ENCODE measurements at regions not wholly inside any gene's neighbourhood (a gene's known extent, or its start where the extent isn't known, plus 50 kb on each side); places are given as distances from the start of the nearest gene placed in this dataset.

DNA sequence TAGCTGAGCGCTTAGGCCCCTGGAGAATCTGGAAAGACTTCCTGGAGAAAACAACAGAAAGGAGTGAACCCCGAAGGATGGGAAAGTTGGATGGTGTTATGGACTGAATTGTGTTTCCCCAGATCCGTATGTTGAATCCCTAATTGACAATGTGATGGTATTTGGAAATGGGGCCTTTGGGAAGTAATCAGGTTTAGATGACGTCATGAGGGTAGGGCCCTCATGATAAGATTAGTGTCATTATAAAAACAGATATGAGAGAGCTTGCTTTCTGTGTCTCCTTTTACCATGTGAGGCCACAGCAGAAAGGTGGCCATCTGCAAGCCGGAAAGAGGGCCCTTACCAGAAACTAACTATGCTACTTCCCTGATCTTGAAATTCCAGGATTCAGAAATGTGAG, 159.5 kb downstream of the QDPR start:
- TF ChIP-seq, protein P1, sequence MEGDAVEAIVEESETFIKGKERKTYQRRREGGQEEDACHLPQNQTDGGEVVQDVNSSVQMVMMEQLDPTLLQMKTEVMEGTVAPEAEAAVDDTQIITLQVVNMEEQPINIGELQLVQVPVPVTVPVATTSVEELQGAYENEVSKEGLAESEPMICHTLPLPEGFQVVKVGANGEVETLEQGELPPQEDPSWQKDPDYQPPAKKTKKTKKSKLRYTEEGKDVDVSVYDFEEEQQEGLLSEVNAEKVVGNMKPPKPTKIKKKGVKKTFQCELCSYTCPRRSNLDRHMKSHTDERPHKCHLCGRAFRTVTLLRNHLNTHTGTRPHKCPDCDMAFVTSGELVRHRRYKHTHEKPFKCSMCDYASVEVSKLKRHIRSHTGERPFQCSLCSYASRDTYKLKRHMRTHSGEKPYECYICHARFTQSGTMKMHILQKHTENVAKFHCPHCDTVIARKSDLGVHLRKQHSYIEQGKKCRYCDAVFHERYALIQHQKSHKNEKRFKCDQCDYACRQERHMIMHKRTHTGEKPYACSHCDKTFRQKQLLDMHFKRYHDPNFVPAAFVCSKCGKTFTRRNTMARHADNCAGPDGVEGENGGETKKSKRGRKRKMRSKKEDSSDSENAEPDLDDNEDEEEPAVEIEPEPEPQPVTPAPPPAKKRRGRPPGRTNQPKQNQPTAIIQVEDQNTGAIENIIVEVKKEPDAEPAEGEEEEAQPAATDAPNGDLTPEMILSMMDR (IDR thresholded peaks at IDR 0.05; ENCODE audit: low read depth, low read length, missing control alignments) = no peak

DNA sequence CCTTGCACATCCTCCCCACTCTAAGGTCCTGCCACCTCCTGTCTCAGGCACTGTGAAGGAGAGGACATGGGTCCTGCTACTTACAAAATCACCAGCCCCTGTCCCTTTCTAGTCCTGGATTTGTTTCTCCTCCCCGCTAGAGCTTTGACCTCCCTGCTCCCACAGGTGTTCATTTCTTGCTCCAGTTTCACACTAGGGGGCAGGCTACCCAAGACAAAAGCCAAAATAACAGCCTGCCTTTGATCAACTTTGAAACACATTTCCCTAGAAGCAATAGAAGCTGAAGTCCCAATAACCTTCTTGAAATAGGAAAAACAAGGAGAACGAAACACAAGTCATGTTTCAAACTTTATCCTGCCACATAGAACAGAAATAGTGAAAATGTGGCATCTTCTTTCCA, 164.4 kb downstream of the QDPR start:
- H3K4me3 ChIP-seq (replicated peaks; ENCODE audit: low read depth, low read length) = no peak overlapping the region
- no peak for DNase-seq (ENCODE audit: extremely low read depth, low read depth)
- TF ChIP-seq, protein P1 (IDR thresholded peaks at IDR 0.05; ENCODE audit: low read depth, low read length, missing control alignments) = peak; percentile 65

More for the DNA sequence above, 159.5 kb downstream of the QDPR start:
- H3K4me3 ChIP-seq (replicated peaks; ENCODE audit: low read depth, low read length) = no peak overlapping the region
- DNase-seq (ENCODE audit: extremely low read depth, low read depth) = no peak

DNA sequence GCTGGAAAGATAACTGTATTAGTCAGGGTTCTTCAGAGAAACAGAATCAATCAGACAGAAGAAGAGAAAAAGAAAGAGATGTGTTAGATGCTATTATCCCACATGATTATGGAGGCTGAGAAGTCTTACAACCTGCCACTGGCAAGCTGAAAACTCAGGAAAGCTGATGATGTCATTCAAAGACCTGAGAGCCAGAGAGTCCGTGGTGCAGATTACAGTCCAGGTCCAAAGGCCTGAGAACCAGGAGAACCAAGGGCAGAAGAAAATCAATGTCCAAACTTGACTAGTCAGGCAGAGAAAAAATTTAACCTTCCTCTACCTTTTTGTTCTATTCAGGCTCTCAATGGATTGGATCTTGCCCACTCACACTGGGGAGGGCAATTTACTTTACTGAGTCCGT, 172.5 kb downstream of the QDPR start:
- DNase-seq (ENCODE audit: extremely low read depth, low read depth) = no peak
- TF ChIP-seq, protein P1 (IDR thresholded peaks at IDR 0.05; ENCODE audit: low read depth, low read length, missing control alignments) = no peak
- no peak overlapping the region for H3K4me3 ChIP-seq (replicated peaks; ENCODE audit: low read depth, low read length)

DNA sequence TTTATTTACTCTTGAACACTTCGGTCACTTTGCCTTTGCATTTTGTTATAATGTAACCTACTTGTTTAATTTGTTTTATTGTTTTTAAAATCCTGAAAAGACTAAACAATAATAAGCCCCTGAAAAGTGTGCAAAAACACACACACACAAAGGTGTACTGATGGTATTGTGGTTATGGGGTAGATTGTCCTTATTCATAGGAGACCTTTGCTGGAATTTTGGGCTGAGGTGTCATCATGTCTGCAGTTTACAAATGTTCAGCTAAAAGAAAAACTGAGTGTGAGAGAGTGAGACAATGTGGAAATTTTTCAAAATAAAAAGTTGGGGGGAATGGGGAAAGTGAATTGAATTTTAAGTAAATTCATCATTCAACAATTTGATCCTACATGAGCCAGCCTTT, 174.9 kb downstream of the QDPR start:
- DNase-seq (ENCODE audit: extremely low read depth, low read depth) = no peak
- TF ChIP-seq, protein P1 (IDR thresholded peaks at IDR 0.05; ENCODE audit: low read depth, low read length, missing control alignments) = no peak
- no peak overlapping the region for H3K4me3 ChIP-seq (replicated peaks; ENCODE audit: low read depth, low read length)

DNA sequence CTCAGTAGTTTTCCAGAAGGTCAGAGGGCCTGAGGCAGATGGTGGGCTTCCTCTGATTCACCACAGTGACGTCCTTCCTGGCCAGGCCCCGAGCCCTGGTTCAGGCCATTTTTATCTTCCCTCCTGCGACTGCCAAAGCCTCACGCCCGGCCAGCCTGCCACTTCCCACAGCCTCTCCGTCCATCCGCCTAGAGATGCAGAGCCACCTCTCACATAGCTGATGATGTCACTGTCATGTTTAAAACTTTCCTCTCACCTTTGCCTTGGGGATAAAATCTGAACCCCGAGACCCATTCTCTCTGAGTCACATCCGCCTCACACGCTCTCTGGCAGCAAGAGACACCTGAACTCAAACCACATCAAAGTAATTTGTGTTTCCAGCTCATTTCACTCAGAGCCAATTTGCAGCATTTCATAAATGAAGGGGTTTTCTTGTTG, 175.3 kb downstream of the QDPR start:
- TF ChIP-seq, protein P1 (IDR thresholded peaks at IDR 0.05; ENCODE audit: low read depth, low read length, missing control alignments) = no peak
- DNase-seq (ENCODE audit: extremely low read depth, low read depth) = no peak
- no peak overlapping the region for H3K4me3 ChIP-seq (replicated peaks; ENCODE audit: low read depth, low read length)

DNA sequence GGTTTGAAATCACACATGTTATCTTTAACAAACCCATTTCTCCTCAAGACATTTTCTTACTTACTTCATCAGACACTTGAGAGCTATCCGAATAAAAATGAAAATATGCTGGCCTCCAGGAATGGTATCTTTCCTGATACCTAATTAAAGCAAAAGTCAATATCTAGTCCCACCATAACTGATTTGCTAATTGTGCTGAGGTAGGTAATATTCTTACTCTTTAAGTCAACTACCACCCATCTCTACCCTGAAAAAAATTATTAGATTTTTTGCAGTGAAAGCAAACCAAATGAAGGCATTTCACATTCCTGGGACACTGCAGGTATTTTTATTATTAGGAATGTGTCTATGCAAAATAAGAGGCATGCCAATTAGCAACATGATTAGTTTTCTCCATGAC, 175.8 kb downstream of the QDPR start:
- no peak overlapping the region for H3K4me3 ChIP-seq (replicated peaks; ENCODE audit: low read depth, low read length)

DNA sequence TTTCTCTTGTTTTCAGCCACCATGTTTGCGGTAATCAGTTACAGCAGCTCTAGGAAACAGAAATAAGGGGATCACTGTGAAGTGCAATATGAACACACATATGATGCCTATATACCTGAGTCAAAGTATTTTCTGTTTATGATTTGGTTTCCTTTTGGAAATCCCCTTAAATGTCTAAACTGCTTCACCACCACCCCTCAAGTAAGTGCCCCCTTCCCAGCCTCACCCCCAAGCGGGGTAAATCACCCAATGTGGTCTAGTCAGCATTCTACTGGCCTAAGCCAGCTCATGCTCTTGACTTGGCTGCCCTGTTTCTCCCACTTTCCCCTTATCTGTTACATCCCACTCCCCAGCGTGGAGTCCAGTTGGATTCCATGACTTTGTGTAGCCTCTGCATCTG, 176.5 kb downstream of the QDPR start:
- DNase-seq (ENCODE audit: extremely low read depth, low read depth) = no peak
- no peak overlapping the region for H3K4me3 ChIP-seq (replicated peaks; ENCODE audit: low read depth, low read length)
- TF ChIP-seq, protein P1 (IDR thresholded peaks at IDR 0.05; ENCODE audit: low read depth, low read length, missing control alignments) = no peak

More for the DNA sequence above, 175.8 kb downstream of the QDPR start:
- TF ChIP-seq, protein P1 (IDR thresholded peaks at IDR 0.05; ENCODE audit: low read depth, low read length, missing control alignments) = no peak
- DNase-seq (ENCODE audit: extremely low read depth, low read depth) = no peak

Measured in HFF-Myc (cell line).